Muscle of leg (tissue), 3 donors: ENCODE measurements at regions not wholly inside any gene's neighbourhood (a gene's known extent, or its start where the extent isn't known, plus 50 kb on each side); places are given as distances from the start of the nearest gene placed in this dataset.

ENCODE experiments used
- DNase-seq: peaks from one replicate; pipeline ENCODE4 v3.0.0; 2013
- H3K27ac ChIP-seq: one replicate; pipeline ENCODE4 v1.5.1; 2013; ENCODE audit warnings: mild to moderate bottlenecking, low read length, control low read depth
- H3K27me3 ChIP-seq: one replicate; pipeline ENCODE4 v1.6.1; 2013; ENCODE audit warnings: low read length; ENCODE audit not compliant: control insufficient read depth, insufficient read depth
- H3K36me3 ChIP-seq: one replicate; pipeline ENCODE4 v1.6.1; 2013; ENCODE audit warnings: low read length; ENCODE audit not compliant: control insufficient read depth, insufficient read depth
- H3K4me1 ChIP-seq: one replicate; pipeline ENCODE4 v1.6.1; 2013; ENCODE audit warnings: low read length; ENCODE audit not compliant: control insufficient read depth, insufficient read depth
- H3K4me3 ChIP-seq: one replicate; pipeline ENCODE4 v1.5.1; 2013; ENCODE audit warnings: low read length, control low read depth
- H3K9me3 ChIP-seq: replicated peaks from 2 replicates; pipeline ENCODE4 v1.6.1; 2013; ENCODE audit warnings: low read depth, low read length; ENCODE audit not compliant: control insufficient read depth
- WGBS: methylation state at CpG from one replicate; pipeline ENCODE4 v1.1.5; 2013; ENCODE audit warnings: missing lambda C conversion rate; ENCODE audit not compliant: insufficient coverage; 5-methylcytosine and 5-hydroxymethylcytosine counted together

- Histone ChIP-seq H3K27ac (no peak overlapping the region), H3K9me3 (no peaks in the 10 kb centered on the region), H3K4me3 (no peak overlapping the region), H3K4me1 (peaks cover 30% of the 10 kb centered on the region), H3K36me3 (no peaks in the 10 kb centered on the region), H3K27me3 (peaks cover 11% of the 10 kb centered on the region)
- 82% methylated on average over 4 of the region's 5 CpGs for WGBS
- no peak for DNase-seq
Observed at GRCh38 chr1:25023826-25024225, 93.8 kb upstream of the RUNX3 start.

GRCh38 chr1:25023190-25023578 lies 93.1 kb upstream of the RUNX3 start:
- H3K4me3 ChIP-seq: no peak overlapping the region
- WGBS: 67% methylated on average over 2 of the region's 6 CpGs
- DNase-seq: no peak
- H3K4me1 ChIP-seq: peaks cover 26% of the 10 kb centered on the region
- peak overlapping the region; percentile 78 for H3K27ac ChIP-seq
- no peaks in the 10 kb centered on the region for H3K9me3 ChIP-seq
- H3K36me3 ChIP-seq: no peaks in the 10 kb centered on the region
- H3K27me3 ChIP-seq: peaks cover 5% of the 10 kb centered on the region

DNA sequence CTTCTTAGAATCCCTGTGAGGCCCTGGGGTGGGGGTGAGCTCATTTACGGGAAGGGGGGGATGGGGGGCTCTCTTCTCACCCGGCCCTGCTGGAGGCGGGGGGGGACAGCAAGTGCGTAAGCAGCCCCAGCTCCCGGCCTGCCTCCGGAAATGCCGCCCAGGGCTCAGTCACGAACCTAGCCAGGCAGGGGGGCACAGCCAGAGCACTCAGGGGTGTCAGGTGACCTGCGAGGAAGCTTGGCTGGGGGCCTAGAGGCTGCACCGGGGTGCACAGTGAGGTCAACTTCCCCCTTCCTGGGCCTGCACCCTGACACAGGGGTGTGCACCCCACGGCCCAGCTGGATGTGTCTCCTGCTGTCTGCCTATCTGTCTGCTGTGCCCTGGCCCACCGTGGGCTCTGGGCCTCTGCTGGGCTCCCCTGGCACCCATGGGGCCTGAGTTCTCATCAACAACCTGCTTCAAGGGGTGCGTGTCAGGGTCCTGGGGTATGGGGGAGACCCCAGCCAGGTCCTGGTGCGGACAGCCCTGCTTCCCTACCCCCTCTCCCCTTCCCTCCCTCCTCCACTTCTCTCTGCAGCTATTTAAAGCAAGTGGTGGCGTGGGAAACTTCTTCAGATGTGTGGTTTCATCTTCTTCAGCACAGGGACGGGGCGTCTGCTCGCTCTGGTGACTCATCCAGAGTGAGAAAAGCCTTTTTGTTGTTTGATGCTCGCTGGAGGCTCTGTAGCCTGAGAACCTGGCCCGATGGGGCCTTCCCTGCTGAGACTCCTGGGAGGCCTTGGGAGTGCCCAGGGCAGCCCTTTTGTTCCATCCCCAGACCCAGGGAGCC lies 92.5 kb upstream of the RUNX3 start:
- Histone ChIP-seq H3K36me3 (no peaks in the 10 kb centered on the region), H3K4me1 (peaks cover 32% of the 10 kb centered on the region), H3K27me3 (peaks cover 2% of the 10 kb centered on the region), H3K4me3 (no peak overlapping the region), H3K27ac (peak overlapping the region; percentile 78), H3K9me3 (no peaks in the 10 kb centered on the region)
- peak; percentile 83 for DNase-seq
- WGBS: 13% methylated on average over 13 of the region's 20 CpGs

- WGBS: 87% methylated on average over 7 of the region's 9 CpGs
- peaks cover 33% of the 10 kb centered on the region for H3K4me1 ChIP-seq
Observed at GRCh38 chr1:25021591-25022215, 91.6 kb upstream of the RUNX3 start.

DNA sequence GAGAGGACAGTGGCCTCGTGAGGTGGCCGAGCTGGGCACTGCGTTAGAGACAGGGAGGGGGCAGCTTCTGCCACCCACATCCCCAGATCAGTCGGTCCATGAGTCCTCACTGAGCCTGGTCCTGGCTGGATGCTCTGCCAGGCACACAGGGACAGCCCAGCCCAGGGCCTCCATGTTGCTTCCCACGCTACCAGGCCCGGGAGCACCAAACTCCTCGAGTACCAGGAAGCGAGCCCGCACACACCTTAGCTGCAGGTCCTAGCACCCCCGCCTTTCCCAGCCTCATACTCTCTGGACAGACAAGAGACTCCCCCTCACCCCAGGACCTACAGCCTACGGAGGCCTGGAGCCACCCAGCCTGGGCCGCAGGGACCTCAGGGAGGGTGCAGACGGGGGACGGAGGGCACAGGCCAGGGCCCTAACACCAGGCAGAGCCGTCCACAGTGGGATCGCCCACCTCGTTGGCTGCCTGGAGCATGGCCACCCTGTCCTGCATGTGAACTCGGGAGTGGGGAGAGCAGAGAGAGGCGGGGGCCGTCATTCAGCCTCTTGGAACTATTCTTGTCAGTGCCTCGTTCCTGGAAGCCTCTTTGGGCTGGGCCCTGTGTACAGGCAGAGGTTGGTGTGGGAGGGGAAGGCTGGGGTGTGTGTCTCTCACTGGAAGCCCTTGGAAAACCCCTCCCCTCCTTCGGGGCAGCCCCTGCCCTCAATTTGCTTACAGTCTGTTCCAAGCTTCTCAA lies 90.9 kb upstream of the RUNX3 start:
- Histone ChIP-seq H3K27ac (no peak overlapping the region), H3K36me3 (no peaks in the 10 kb centered on the region), H3K9me3 (no peaks in the 10 kb centered on the region), H3K4me3 (no peak overlapping the region), H3K27me3 (peaks cover 2% of the 10 kb centered on the region), H3K4me1 (peaks cover 30% of the 10 kb centered on the region)
- 77% methylated on average over 19 of the region's 22 CpGs for WGBS
- DNase-seq: no peak

More at GRCh38 chr1:25021591-25022215, 91.6 kb upstream of the RUNX3 start:
- peak overlapping the region; percentile 10 for H3K27ac ChIP-seq
- no peak for DNase-seq
- H3K36me3 ChIP-seq: no peaks in the 10 kb centered on the region
- peaks cover 2% of the 10 kb centered on the region for H3K27me3 ChIP-seq
- no peaks in the 10 kb centered on the region for H3K9me3 ChIP-seq
- H3K4me3 ChIP-seq: no peak overlapping the region

- H3K27me3 ChIP-seq: peaks cover 2% of the 10 kb centered on the region
- H3K4me3 ChIP-seq: no peak overlapping the region
- H3K27ac ChIP-seq: no peak overlapping the region
- no peaks in the 10 kb centered on the region for H3K36me3 ChIP-seq
- 63% methylated on average over 12 of the region's 15 CpGs for WGBS
- H3K4me1 ChIP-seq: peaks cover 30% of the 10 kb centered on the region
- H3K9me3 ChIP-seq: no peaks in the 10 kb centered on the region
- no peak for DNase-seq
Observed at GRCh38 chr1:25020173-25020845, 90.2 kb upstream of the RUNX3 start.

GRCh38 chr1:25019337-25020172 lies 89.5 kb upstream of the RUNX3 start:
- Histone ChIP-seq H3K4me1 (peaks cover 30% of the 10 kb centered on the region), H3K27ac (no peak overlapping the region), H3K27me3 (peaks cover 2% of the 10 kb centered on the region), H3K9me3 (no peaks in the 10 kb centered on the region), H3K36me3 (no peaks in the 10 kb centered on the region), H3K4me3 (no peak overlapping the region)
- DNase-seq: no peak
- WGBS: 92% methylated on average over 10 of the region's 13 CpGs

- WGBS: 80% methylated on average over 5 of the region's 5 CpGs
- Histone ChIP-seq H3K27me3 (peaks cover 2% of the 10 kb centered on the region), H3K4me3 (no peak overlapping the region), H3K36me3 (no peaks in the 10 kb centered on the region), H3K9me3 (no peaks in the 10 kb centered on the region), H3K4me1 (peaks cover 30% of the 10 kb centered on the region), H3K27ac (no peak overlapping the region)
- DNase-seq: no peak
Observed at GRCh38 chr1:25018943-25019336, 88.9 kb upstream of the RUNX3 start.

- H3K4me1 ChIP-seq: peaks cover 29% of the 10 kb centered on the region
- H3K27ac ChIP-seq: no peak overlapping the region
- no peaks in the 10 kb centered on the region for H3K36me3 ChIP-seq
- H3K27me3 ChIP-seq: peaks cover 2% of the 10 kb centered on the region
- WGBS: 35% methylated on average over 3 of the region's 7 CpGs
- peak; percentile 41 for DNase-seq
- no peaks in the 10 kb centered on the region for H3K9me3 ChIP-seq
- H3K4me3 ChIP-seq: no peak overlapping the region
Observed at GRCh38 chr1:25018110-25018735, 88.1 kb upstream of the RUNX3 start.
